Lung microvascular endothelial cell (primary cell): ENCODE measurements at regions not wholly inside any gene's neighbourhood (a gene's known extent, or its start where the extent isn't known, plus 50 kb on each side); places are given as distances from the start of the nearest gene placed in this dataset.

ENCODE experiments used
- DNase-seq, 2 donors: peaks; one replicate each; pipeline versions ENCODE4 v3.0.0 to v3.0.0-alpha.2; 2010; ENCODE audit warnings: low read depth in 2 of 2

DNA sequence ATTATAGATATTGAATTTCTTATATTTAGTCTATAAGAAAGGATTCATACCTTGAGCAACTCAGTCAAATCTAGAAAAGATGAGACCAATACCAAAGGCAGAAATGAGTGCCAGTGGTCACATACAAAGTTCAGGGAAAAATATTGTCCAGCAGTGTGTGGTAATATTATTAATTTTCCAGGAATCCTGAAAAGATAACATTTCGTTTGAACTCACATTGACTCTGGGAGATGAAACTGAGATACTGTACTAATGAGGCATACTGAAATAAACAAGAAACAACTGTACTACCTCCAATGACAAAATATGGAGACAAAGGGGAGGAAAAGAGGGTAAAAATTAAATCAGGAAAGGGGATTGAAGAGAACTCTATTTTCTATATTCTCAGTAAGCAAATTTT is 212.4 kb downstream of the TRAM1L1 start:
- no peak for DNase-seq

DNA sequence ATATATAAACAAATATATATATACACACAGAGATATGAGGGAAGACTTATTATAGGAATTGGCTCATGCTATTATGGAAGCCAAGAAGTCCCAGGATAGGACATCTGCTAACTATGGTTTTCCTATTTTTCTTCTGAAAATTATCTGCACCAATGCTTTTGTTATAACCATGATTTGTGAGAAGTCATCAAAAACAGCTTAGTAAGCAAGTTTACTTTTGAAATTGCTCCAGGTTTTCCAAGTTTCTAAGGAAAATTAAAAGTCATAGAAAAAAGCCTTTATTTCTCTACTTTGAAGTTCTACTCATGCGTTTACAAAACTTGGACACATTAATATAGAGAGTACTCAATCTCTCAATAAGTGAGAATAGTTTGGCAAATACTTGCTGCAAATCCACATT is 213.1 kb downstream of the TRAM1L1 start:
- no peak for DNase-seq

DNA sequence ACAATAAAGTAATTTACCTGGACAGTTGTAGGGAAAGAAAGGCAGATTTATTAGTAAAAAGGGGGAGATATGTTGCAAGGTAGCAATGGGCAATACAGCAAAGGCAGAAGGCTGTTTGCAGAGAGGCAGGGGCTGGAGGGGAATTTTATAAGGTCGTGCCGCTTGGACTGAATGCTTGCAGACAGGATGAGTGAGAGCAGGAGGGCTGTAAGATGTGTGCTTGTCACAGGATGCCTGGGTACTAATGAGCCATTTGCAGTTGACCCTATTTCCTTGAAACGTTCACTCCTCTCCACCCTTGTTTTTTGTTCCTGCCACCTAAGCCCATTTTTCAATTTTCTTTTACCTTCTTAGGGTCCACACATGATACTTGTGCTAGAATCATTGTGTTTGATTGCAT is 214.7 kb downstream of the TRAM1L1 start:
- DNase-seq = no peak

DNA sequence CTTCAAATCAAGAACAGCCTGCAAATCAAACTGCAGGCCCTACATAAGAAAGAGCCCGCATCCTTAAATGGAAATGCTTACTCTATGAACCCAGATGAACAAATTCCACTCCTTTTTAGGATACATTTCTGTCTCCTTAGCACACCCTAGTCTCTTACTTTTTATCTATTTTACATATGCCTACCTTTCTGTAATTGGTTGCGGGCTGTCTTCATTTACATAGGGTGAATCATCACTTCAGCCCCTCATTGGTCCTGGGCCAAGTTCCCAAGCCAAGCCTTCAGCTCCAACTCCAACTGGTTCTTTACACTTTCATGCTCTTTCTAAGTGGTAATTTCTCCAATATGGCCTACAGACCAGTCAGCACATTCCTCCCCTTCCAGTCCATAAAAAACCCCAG is 219.3 kb downstream of the TRAM1L1 start:
- no peak for DNase-seq

DNA sequence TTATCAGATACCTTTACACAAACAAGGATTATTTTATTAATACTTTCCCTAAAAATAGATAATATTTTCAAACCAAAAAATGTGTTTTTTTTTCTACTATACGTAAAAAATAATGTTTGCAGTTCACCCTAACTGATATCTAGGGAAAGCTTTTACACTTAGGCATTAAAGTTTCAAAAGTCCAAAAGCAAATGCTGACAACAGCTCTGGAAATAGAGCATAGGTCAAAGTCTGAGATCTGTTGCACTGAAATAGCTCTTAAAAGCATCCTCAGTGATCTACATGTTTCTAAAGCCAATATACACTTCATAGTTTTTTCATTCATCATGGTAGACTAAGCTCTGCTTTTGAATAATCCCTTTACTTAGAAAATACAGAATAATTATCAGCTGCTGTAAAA is 222.8 kb downstream of the TRAM1L1 start:
- no peak for DNase-seq

DNA sequence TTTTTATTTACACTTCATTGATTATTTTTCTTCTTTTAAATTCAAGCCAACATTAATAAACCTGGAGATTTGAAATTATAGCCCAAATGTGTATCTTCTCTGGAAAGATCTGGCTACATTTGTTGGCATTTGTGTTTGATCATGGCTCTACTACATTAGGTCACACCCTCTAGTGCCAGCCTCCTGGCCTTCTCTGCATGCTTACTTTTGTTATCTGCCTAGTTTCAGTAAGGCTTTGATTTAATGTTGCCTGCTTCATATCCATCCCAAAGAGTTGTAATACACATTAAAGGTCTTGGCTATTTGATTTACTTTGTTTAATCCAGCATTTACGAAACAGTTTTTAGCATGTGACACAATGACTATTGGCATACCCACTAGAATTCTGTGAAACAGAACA is 224.5 kb downstream of the TRAM1L1 start:
- no peak for DNase-seq

DNA sequence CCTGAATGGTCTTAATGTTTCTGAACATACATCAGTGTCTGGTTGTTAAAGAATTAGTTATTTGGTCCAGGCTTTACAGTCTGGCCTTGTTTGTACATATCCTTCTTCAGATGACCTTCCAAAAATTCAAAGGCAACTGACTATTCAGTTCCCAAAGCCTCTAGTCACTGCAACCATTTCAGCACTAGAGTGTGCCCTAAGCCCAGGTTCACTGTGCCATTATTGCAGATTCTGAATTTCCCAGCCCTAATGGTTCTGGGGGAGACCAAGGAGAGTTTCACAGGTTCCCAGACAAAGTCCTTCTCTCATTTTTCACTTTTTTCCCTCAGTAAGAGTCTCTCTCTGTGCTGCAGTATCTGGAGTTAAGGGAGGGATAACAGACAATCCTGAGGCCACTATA is 235.8 kb downstream of the TRAM1L1 start:
- no peak for DNase-seq

DNA sequence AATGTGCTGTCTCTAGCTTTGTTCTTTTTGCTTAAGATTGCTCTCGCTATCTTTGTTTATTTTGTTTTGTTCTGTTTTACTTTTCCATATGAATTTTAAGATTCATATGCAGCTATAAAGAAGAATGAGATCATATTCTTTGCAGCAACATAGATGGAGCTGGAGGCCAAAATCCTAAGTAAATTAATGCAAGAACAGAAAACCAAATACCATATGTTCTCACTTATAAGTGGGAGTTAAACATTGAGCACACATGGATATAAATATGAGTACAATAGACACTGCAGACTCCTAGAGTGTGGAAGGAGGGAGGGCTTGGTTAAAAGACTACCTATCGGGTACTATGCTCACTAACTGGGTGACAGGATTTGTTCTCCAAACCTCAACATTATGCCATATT is 237.8 kb downstream of the TRAM1L1 start:
- no peak for DNase-seq

DNA sequence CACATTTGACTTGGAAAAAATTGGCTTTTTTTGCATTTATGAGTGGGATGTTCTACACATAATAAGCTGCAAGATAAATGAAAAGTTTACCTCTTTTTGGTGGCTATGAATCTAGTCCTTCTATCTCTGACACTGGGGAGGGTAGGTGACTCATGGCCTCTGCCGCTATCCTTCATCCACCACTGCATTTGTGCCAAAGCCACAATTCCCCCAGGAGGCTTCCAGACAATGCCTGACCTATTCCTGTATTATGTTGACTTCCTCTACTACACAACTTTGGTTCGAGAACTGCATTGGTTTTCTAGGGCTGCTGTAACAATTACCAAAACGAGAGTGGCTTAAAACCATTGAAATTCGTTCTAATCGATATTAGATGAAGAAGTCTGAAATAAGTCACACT is 245.6 kb downstream of the TRAM1L1 start:
- no peak for DNase-seq

DNA sequence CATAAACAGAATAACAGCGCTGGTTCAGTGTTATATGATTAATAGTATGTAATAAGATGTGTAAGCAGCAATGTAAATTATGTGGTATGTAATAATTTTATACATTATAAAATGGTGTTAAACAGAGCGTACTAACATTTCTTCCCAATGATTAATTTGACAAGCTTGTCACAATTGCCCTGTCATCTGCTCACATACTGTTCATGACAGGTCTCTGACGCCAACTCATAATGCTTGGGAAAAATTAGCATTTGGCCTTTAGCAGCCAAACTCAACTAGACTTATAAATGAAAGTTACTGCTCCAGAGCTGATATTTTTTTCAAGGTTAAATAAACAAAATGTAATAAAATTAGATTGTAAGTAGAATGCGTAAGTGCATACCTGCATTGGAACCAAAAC is 246.8 kb downstream of the TRAM1L1 start:
- no peak for DNase-seq

DNA sequence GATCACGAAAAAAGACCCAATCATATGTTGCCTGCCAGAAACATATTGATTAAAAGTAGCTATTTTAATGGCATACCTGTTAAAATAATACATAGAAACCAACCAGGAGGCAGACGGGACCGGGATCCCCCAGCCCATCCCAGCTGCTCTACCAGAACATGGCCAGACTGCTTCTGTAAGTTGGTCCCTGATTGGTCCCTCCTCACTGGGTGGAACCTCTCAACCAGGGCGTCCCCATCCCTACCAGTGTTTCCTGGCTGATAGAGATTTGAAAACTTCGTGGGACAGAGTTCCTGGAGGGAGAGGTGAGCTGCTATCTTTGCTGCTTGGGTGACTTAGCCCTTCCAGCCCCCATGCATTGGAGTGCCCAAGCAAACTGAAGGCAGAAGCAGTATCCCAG is 256.2 kb downstream of the TRAM1L1 start:
- DNase-seq = no peak

DNA sequence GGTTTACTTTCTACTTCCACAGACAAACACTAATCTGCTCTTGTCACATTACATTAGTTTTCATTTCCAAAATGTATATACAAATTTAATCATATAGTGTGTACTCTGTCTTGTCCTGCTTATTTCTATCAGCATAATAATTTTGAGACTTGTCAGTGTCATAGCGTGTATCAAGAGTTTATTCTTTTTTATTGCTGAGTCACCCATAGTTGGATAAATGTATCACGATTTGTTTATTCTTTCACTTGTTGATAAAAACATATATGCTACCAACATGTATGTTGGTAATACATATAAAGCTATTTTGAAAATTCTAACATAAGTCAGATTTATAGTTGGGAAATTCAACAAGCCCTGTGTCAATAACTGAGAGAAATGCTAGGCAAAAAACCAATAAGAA is 261.2 kb downstream of the TRAM1L1 start:
- DNase-seq = no peak

DNA sequence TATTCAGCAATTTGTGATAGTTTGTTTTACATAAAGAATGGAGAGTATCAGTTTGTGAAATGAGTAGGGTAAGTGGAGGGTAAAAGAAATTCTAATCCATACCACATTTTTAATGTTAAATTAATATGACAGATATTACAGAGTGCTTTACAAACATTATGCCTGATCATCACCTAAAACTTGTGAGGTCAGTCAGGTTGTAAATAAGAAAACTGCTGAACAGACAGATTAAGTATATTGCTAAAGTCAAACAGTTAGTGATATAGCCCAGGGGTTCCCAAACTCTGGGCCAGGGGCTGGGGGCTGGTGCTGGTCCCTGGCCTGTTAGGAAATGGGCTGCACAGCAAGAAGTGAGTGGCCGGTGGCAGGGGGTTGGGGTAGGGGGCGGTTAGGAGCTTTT is 273.6 kb downstream of the TRAM1L1 start:
- no peak for DNase-seq

DNA sequence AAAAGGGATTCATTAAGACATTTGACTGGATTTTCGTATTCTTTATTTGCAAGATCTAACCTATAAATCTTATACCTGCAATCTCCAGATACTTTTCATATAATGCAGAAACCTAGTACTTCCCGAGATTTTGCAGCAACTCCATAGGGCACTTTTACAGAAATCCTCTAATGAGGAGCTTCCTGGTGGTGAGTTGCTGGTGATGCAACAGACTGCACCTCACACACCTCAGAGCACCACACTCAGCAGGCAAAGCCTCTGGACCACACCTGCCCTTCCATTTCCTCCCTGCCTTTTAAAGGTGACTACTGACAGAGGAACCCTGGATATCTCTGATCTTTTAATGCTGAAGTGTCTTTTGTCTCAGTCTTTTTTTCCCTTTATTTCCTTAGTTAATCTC is 289.4 kb downstream of the TRAM1L1 start:
- no peak for DNase-seq

DNA sequence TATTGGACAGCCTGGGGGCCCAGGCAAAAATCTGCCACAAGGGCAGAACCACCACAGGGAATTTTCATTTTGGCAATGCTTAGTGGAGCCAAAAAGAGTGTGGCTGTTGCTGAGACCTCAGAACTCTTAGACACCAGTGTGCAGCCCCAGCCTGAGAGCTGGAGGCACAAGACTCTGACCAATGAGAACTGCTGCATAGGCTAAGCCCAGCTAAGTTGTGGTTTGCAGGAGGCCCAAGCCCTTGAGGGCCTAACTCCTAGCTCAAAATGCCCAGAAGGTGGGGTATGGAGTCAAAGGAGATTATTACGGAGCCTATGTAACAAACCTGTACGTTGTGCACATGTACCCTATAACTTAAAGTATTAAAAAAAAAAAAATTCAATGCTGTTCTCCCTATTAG is 296.7 kb downstream of the TRAM1L1 start:
- DNase-seq = no peak

DNA sequence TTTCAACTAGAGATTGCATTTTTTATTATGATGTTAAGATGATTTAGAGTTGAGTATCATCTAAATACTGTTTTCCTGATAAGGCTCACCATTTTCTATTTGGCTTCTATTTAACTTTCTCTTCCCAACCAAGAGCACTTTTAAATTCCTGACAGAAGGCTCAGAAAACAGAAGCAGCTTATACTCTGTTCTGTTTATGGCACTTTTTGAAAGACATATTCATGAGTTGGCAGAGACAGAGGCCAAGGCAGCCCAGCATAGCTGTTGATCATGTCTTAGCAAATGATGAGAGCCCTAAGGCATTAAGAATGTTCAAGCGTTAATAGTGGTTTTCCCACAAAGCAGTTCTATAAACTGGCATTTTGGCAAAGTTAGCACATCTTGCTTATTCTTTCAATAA is 330.3 kb downstream of the TRAM1L1 start:
- no peak for DNase-seq

DNA sequence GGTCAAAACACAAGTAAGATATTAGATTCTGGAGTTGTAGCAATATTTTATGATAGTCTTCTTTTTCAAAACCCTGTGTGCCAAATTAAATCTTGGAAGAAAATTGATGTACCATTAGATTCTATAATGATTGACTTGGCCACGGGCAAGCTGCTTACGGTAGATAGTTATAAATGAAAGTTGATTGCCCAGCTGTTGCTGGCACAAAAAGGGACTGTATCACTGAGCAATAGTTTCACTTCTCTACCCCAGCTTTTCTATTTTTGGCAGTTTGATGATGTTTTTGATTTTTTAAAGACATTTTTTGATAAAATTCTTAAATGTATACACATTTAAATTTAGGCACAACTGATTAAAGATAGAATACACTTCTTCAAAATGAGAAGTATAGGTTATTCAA is 333.3 kb downstream of the TRAM1L1 start:
- no peak for DNase-seq

DNA sequence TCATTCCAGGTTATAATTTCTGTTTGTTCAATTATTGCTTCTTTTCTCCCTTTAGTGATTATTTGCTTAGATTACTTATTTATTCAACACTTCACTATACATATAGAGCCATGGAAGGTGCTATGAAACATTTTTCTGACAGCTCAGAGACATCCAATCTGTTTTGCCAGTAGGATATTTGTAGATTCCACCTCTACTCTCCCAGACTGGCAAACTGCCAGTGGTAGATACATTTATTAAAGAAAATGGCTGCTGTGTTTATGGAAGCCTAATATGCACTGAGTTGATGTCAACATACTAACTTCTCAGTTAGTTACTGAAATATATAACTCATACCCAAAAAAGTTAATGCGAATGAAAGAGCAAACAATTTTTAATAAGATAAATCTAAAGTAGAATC is 348.6 kb downstream of the TRAM1L1 start:
- DNase-seq = no peak

DNA sequence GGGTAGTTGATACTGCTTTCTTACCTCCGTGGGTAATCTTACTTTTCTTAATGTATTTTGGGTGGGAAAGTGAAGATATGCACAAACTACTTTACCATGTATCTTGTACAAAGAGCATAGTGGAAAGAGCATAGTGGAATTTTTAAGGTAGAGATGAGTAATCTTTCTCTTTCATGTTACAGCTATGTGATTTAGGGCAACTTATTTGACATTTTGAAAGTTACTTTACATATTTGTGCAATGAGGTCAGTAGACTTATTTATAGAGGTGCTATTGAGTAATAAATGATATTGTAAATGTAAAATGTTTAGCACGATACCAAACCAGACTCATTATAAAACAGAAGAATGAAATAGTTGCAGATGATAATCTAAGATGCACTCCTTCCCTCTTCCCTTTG is 351.2 kb downstream of the TRAM1L1 start:
- no peak for DNase-seq

DNA sequence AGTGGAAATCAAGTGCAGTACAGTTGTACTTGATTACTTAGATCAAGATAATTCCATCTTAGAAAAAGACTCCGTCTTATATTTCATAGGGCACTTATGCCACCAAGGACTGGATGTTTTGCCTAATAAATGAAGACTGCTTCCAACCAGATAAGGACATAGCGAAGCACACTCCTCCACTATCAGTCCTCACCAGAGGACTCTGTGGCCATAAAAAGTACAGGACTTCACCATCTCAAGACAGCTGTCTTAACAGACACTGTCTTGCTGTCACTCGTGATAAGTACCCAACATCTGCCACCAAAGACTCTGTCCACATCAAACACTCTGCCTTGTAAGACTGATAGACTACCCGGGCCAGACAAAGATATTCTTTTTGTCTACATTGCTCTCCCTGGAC is 352.0 kb downstream of the TRAM1L1 start:
- no peak for DNase-seq

DNA sequence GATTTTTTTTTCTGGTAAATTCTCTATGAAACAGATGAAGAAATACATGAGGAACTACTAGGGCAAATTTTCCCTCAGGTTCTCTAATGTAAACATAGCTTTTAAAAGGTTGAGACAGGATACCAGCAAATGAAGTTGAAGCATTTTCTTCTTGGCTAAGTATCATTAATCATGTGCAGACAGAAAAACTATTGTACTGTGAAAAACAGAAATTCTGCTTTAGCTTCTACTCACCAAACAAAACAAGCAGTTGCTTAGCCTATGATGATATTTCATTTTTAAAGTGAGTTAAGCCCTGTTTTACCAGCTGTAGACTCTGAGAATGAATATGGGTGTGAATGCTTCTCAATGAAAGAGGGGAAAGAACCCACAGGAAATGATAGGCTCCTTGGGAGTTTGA is 358.9 kb downstream of the TRAM1L1 start:
- no peak for DNase-seq

DNA sequence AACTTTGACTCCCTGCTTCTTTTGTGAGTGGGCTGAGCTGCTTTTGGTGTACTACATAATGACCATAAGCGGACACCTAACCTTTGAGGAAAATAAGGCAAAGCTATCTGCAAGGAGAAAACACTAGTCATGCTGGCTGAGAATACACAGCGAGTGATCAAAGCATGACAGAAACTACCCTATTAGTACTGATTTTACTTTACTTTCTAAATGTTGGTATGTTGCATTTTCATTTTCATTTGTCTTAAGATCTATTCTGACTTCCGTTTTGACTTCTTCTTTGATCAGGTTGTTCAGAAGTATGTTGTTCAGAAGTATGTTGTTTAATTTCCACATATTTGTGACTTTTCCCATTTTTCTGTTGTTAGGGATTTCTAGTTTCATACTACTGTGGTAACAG is 361.1 kb downstream of the TRAM1L1 start:
- DNase-seq = no peak

DNA sequence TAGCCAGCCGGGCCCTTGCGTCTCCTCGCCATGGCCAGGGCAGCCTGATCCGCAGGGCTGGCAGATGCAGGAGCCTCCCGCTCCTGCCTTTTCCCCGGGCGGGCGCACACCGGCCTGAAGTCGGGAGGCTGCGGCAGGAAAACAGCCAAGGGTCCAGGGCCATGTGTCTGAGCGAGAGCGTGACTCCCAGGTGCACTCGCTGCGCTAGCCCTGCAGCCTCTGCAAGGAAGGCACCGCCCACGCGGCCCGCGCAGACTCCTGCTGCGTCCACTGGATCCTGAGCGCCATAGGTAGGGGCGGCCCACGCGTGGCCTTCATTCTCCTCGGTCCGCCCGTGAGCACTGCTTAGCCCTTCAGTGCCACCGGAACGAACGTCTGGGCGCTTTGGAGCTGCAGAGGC is 379.9 kb downstream of the TRAM1L1 start:
- DNase-seq = no peak

DNA sequence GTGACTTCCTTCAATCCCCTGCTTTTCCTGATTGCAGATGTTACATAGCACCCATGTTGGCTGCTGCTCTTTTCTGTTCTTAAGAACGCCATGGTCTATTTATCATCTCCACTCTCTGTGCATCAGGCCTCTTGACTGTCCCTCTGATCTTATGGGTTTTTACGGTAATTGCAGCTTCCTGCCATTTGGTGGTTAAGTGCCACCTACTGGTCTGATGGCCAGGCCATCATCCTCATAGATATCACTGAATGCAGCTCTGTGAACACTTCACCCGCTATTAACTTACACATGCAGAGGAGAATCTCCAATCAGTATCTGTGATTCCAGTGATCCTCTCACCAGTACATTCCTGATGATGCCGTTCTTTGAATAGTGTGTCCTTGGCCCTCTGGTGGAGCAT is 382.4 kb downstream of the TRAM1L1 start:
- DNase-seq = no peak

DNA sequence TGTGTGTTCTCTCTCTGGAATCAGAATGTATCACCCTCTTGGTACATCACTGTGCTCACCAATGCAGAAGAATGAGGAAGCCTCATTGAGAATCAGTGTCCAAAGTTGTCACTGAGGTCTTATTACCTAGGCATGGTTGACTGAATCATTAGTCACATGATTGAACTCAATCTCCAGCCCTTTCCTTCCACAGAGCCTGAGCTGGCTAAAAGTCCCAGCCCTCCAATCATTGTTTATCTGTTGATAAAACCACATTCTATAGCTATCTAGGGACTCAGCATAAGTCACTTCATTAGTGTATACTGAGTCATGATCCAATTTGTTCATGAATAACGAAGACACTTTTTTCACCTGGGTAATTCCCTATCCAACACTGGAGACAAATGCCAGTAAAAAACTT is 396.8 kb downstream of the TRAM1L1 start:
- no peak for DNase-seq
